ENCODE measurements at regions not wholly inside any gene's neighbourhood (a gene's known extent, or its start where the extent isn't known, plus 50 kb on each side); places are given as distances from the start of the nearest gene placed in this dataset.
"Not testable (repeated sequence)": the region's sequence is repeated elsewhere in the genome, so short reads cannot be mapped to it uniquely, and the experiment has no call there.

DNA sequence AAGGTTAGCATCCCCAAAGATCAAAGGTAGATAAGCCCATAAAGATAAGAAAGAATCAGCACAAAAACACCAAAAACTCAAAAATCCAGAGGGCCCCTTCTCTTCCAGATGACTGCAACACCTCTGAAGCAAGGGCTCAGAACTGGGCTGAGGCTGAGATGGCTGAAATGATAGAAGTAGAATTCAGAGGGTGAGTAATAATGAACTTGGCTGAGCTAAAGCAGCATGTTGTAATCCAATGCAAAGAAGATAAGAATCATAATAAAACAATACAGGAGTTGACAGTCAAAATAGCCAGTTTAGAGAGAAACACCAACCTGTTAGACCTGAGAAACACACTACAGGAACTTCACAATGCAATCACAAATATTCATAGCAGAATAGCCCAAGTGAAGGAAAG, 406.9 kb upstream of the CXADR start:
- TF ChIP-seq, protein P1, sequence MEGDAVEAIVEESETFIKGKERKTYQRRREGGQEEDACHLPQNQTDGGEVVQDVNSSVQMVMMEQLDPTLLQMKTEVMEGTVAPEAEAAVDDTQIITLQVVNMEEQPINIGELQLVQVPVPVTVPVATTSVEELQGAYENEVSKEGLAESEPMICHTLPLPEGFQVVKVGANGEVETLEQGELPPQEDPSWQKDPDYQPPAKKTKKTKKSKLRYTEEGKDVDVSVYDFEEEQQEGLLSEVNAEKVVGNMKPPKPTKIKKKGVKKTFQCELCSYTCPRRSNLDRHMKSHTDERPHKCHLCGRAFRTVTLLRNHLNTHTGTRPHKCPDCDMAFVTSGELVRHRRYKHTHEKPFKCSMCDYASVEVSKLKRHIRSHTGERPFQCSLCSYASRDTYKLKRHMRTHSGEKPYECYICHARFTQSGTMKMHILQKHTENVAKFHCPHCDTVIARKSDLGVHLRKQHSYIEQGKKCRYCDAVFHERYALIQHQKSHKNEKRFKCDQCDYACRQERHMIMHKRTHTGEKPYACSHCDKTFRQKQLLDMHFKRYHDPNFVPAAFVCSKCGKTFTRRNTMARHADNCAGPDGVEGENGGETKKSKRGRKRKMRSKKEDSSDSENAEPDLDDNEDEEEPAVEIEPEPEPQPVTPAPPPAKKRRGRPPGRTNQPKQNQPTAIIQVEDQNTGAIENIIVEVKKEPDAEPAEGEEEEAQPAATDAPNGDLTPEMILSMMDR (IDR thresholded peaks at IDR 0.05; ENCODE audit: low read depth, low read length): no peak
- in situ Hi-C loops (cut with HindIII; ENCODE audit: low sequenced_read_pairs): no loop called here
- no peak for DNase-seq (ENCODE audit: low read depth, low spot score)
- no peak overlapping the region for H3K4me3 ChIP-seq (ENCODE audit: low read depth, low read length)

DNA sequence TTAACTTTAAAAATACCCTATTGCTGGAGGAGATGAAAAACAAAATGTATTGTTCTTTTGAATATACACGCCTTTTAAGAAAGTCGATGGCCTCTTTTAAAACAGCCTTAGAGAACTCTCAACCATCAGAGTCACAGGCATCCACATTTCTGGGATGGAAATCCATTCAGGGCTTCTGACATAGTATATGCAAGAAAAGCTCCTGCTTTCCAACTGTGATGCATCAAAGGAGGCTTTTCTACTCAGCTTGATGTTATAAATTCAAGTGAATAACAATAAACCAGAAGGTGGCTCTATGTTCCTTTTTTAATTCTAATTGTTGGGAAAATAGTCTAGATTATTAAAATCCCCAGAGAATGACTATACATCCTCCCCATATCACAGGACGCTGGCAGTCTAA, 398.8 kb upstream of the CXADR start:
- H3K4me3 ChIP-seq (ENCODE audit: low read depth, low read length): no peak overlapping the region
- TF ChIP-seq, protein P1 (IDR thresholded peaks at IDR 0.05; ENCODE audit: low read depth, low read length): no peak
- DNase-seq (ENCODE audit: low read depth, low spot score): no peak
- in situ Hi-C loops (cut with HindIII; ENCODE audit: low sequenced_read_pairs): no loop called here

DNA sequence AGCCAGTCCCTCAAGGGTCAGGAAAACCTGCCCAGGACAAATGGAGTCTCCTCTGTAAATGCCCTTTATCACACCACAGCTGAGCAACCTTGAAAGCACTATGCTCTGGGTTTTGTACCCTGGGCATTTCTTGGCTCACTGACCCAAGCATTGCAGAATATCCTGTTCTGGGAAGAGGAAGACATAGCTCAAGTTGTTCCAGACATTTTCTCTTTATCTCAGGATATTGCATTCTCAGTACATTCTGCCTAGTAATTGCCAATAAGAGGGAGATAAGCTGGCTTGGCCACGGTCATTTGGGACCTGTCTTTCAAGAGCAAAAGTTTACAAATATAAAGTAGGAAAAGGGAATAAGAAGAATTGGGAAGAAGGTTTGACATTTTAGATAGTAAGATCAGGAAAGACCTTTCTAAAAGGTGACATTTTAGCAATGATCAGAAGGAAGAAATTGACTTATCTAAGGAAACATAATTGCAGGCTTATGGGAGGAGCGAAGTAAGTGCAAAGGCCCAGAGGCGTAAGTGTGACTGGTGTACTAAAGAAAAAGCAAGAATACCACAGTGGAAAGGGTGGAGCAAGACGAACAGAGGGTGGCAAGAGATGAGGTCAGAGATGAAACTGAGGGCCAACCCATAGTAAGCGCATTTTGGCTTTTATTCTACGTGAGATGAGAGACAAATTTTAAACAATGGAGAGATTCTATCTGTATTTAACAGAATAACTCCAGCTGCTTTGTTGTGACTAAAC, 394.0 kb upstream of the CXADR start:
- H3K4me3 ChIP-seq (ENCODE audit: low read depth, low read length): no peak overlapping the region
- in situ Hi-C loops (cut with HindIII; ENCODE audit: low sequenced_read_pairs): no loop called here
- DNase-seq (ENCODE audit: low read depth, low spot score): no peak
- TF ChIP-seq, protein P1 (IDR thresholded peaks at IDR 0.05; ENCODE audit: low read depth, low read length): no peak

DNA sequence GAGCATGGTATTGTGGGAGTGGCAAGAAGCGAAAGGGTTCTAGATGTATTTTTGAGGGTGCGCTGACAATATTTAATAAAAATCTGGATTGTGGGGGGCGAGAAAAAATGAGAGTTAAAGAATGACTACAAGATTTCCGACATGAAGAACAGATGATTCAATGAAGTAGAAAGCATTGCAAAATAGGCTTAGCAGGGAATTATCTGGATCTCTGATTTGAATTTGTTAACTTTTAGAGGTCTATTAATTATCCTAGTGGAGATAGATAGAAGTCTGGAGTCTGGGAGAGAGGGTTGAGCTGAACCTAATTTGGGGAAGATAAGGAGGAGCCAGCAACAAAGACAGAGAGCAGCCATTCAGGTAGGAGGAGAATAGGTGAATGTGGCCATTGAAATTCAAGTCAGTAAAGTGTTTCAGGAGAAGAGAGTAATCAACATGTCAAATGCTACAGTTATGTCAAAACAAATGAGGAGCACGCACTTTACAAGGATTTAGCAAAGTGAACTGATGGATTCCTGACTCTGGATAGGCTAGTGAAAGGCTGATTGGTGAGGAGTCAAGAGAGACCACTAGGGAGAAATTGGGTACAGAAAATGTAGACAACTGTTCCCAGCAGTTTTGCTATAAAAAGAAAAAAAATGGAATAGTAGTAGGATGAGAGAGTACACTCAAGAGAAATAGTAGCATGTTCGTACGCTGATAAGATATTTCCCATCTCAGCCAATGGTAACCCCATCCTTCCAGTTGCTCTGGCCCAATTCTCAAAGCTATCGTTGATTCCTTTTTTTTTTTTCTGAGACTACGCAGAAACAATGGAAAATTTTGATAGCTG, 393.2 kb upstream of the CXADR start:
- no peak for DNase-seq (ENCODE audit: low read depth, low spot score)
- H3K4me3 ChIP-seq (ENCODE audit: low read depth, low read length): no peak overlapping the region
- TF ChIP-seq, protein P1 (IDR thresholded peaks at IDR 0.05; ENCODE audit: low read depth, low read length): no peak
- in situ Hi-C loops (cut with HindIII; ENCODE audit: low sequenced_read_pairs): no loop called here

DNA sequence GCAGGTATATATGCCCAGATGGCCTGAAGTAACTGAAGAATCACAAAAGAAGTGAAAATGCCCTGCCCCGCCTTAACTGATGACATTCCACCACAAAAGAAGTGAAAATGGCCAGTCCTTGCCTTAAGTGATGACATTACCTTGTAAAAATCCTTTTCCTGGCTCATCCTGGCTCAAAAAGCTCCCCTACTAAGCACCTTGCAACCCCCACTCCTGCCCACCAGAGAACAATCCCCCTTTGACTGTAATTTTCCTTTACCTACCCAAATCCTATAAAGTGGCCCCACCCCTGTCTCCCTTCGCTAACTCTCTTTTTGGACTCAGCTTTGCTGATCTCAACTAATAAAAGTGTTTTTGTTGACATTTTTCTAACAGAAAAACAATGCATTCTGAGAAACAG, 385.4 kb upstream of the CXADR start:
- in situ Hi-C loops (cut with HindIII; ENCODE audit: low sequenced_read_pairs); DNase-seq (ENCODE audit: low read depth, low spot score); H3K4me3 ChIP-seq (ENCODE audit: low read depth, low read length): not testable (repeated sequence)

DNA sequence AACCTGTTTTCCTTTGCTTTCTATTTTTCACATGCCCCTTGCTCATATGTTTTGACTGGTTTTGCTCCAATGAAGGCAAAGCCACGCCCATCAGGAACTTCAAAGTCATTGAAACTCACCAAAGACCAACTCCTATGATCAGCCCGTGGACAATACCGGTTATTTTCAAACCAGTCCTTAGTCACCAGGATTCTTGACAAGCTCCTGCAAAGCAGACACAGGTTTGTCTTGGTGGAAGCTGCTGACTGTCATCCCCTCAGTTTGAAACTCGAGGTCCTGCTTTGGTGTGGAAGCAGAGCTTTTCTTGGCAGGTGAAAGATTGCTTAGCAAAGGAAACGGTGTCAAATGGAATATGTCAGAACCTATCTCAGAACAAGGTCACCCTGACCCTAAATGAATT, 384.7 kb upstream of the CXADR start:
- DNase-seq (ENCODE audit: low read depth, low spot score): no peak
- in situ Hi-C loops (cut with HindIII; ENCODE audit: low sequenced_read_pairs): no loop called here
- no peak overlapping the region for H3K4me3 ChIP-seq (ENCODE audit: low read depth, low read length)
- TF ChIP-seq, protein P1 (IDR thresholded peaks at IDR 0.05; ENCODE audit: low read depth, low read length): no peak

DNA sequence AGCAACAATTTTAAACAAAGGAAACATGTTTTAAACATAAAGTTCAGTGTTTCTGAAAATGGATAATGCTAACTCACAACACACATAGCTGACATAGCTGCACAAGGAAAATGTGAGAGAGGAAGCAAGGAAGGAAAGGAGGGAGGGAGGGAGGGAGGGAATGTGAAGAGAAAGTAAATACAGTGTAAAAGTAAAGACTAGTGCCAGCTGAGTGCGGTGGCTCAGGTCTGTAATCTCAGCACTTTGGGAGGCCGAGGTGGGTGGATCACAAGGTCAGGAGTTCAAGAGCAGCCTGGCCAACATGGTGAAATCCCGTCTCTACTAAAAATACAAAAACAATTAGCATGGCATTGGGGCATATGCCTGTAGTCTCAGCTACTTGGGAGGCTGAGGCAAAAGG, 373.7 kb upstream of the CXADR start:
- H3K4me3 ChIP-seq (ENCODE audit: low read depth, low read length); in situ Hi-C loops (cut with HindIII; ENCODE audit: low sequenced_read_pairs); DNase-seq (ENCODE audit: low read depth, low spot score): not testable (repeated sequence)

All from astrocyte of the spinal cord (primary cell).